SK-N-SH treated with all-trans-retinoic acid at 6 μM for 48 hours (cell line): ENCODE measurements at regions not wholly inside any gene's neighbourhood (a gene's known extent, or its start where the extent isn't known, plus 50 kb on each side); places are given as distances from the start of the nearest gene placed in this dataset.

Source experiments
- BACH2 ChIP-seq: fragments of 250-450 bp; sonication (Bioruptor Pico); IDR thresholded peaks from 2 replicates; pipeline ENCODE4 v1.9.0; 2021; ENCODE audit warnings: mild to moderate bottlenecking, borderline replicate concordance
- CSRNP3 ChIP-seq: fragments of 250-450 bp; sonication (Bioruptor Pico); IDR thresholded peaks from 2 replicates; pipeline ENCODE4 v1.5.1; 2021; ENCODE audit warnings: mild to moderate bottlenecking, moderate library complexity
- OSR1 ChIP-seq: fragments of 250-450 bp; sonication (Bioruptor Pico); IDR thresholded peaks from 2 replicates; pipeline ENCODE4 v1.8.0; 2022; ENCODE audit warnings: moderate library complexity, mild to moderate bottlenecking, inconsistent platforms
- PPARA ChIP-seq: fragments of 250-450 bp; sonication (Bioruptor Pico); IDR thresholded peaks from 2 replicates; pipeline ENCODE4 v1.5.0; 2020; ENCODE audit warnings: mild to moderate bottlenecking, borderline replicate concordance
- RARB ChIP-seq: fragments of 250-450 bp; sonication (Bioruptor Pico); IDR thresholded peaks from 2 replicates; pipeline ENCODE4 v1.8.0; 2021; ENCODE audit warnings: mild to moderate bottlenecking, moderate library complexity
- ZFP3 ChIP-seq: fragments of 250-450 bp; sonication (Bioruptor Pico); IDR thresholded peaks from 2 replicates; pipeline ENCODE4 v1.5.0; 2020; ENCODE audit warnings: mild to moderate bottlenecking, moderate library complexity
- ZFP30 ChIP-seq: fragments of 450-650 bp; formaldehyde crosslinking; IDR thresholded peaks from 2 replicates; pipeline ENCODE4 v1.5.0; 2022; ENCODE audit warnings: mild to moderate bottlenecking, moderate library complexity
- ZNF565 ChIP-seq: fragments of 450-650 bp; formaldehyde crosslinking; conservative IDR thresholded peaks from 2 replicates; pipeline ENCODE4 v1.5.0; 2020; ENCODE audit warnings: low read depth, mild to moderate bottlenecking, moderate library complexity
- TF ChIP-seq, protein P1 (sequence below): fragments of 250-450 bp; sonication (Bioruptor Pico); IDR thresholded peaks from 2 replicates; pipeline ENCODE4 v1.8.0; 2020; ENCODE audit warnings: mild to moderate bottlenecking, moderate library complexity, borderline replicate concordance
- TF ChIP-seq, protein P2 (sequence below): fragments of 250-450 bp; sonication (Bioruptor Pico); IDR thresholded peaks from 2 replicates; pipeline ENCODE4 v1.5.1; 2020; ENCODE audit warnings: low read depth, mild to moderate bottlenecking, moderate library complexity

GRCh38 chr5:116360008-116360853 is 214.4 kb downstream of the SEMA6A start:
- no peak for TF ChIP-seq ZNF565
- TF ChIP-seq, protein P1, sequence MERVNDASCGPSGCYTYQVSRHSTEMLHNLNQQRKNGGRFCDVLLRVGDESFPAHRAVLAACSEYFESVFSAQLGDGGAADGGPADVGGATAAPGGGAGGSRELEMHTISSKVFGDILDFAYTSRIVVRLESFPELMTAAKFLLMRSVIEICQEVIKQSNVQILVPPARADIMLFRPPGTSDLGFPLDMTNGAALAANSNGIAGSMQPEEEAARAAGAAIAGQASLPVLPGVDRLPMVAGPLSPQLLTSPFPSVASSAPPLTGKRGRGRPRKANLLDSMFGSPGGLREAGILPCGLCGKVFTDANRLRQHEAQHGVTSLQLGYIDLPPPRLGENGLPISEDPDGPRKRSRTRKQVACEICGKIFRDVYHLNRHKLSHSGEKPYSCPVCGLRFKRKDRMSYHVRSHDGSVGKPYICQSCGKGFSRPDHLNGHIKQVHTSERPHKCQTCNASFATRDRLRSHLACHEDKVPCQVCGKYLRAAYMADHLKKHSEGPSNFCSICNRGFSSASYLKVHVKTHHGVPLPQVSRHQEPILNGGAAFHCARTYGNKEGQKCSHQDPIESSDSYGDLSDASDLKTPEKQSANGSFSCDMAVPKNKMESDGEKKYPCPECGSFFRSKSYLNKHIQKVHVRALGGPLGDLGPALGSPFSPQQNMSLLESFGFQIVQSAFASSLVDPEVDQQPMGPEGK = no peak
- TF ChIP-seq, protein P2, sequence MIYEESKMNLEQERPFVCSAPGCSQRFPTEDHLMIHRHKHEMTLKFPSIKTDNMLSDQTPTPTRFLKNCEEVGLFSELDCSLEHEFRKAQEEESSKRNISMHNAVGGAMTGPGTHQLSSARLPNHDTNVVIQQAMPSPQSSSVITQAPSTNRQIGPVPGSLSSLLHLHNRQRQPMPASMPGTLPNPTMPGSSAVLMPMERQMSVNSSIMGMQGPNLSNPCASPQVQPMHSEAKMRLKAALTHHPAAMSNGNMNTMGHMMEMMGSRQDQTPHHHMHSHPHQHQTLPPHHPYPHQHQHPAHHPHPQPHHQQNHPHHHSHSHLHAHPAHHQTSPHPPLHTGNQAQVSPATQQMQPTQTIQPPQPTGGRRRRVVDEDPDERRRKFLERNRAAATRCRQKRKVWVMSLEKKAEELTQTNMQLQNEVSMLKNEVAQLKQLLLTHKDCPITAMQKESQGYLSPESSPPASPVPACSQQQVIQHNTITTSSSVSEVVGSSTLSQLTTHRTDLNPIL (CRISPR knock-in tag) = no peak
- no peak for TF ChIP-seq ZFP3 (CRISPR knock-in tag)
- no peak for TF ChIP-seq OSR1 (CRISPR knock-in tag)
- TF ChIP-seq CSRNP3 (CRISPR knock-in tag) = no peak
- no peak for TF ChIP-seq RARB (CRISPR knock-in tag)
- no peak for TF ChIP-seq PPARA (CRISPR knock-in tag)
- no peak for TF ChIP-seq BACH2 (CRISPR knock-in tag)
- no peak for TF ChIP-seq ZFP30 (CRISPR knock-in tag)
